Glutamatergic neuron (in vitro differentiated cells): ENCODE measurements at regions not wholly inside any gene's neighbourhood (a gene's known extent, or its start where the extent isn't known, plus 50 kb on each side); places are given as distances from the start of the nearest gene placed in this dataset.
A peak's percentile ranks its signal among the peaks of the same experiment; 100 is the strongest.

Source experiments
- DNase-seq: peaks from one replicate; pipeline ENCODE4 v3.0.0; 2022
- H3K27ac Mint-ChIP-seq: one replicate; pipeline ENCODE4 v1.8.0; 2020; ENCODE audit warnings: mild to moderate bottlenecking, mixed read lengths, inconsistent platforms; ENCODE audit not compliant: unreplicated experiment
- H3K27me3 Mint-ChIP-seq: one replicate; pipeline ENCODE4 v1.8.0; 2020; ENCODE audit warnings: mild to moderate bottlenecking, moderate library complexity, mixed read lengths, inconsistent platforms; ENCODE audit not compliant: unreplicated experiment
- H3K36me3 Mint-ChIP-seq: one replicate; pipeline ENCODE4 v1.8.0; 2020; ENCODE audit warnings: mild to moderate bottlenecking, mixed read lengths, inconsistent platforms; ENCODE audit not compliant: unreplicated experiment
- H3K4me1 Mint-ChIP-seq: one replicate; pipeline ENCODE4 v1.8.0; 2020; ENCODE audit warnings: mild to moderate bottlenecking, low read depth, mixed read lengths, inconsistent platforms; ENCODE audit not compliant: unreplicated experiment
- H3K4me3 Mint-ChIP-seq: one replicate; pipeline ENCODE4 v1.8.0; 2020; ENCODE audit warnings: mild to moderate bottlenecking, mixed read lengths, inconsistent platforms; ENCODE audit not compliant: unreplicated experiment
- H3K9me3 Mint-ChIP-seq: one replicate; pipeline ENCODE4 v1.8.0; 2020; ENCODE audit warnings: mild to moderate bottlenecking, moderate library complexity, mixed read lengths, inconsistent platforms; ENCODE audit not compliant: unreplicated experiment
- CTCF ChIP-seq: fragments of 200-600 bp; sonication (generic); IDR thresholded peaks from one replicate; pipeline ENCODE4 v1.5.0; 2021; ENCODE audit not compliant: partially characterized antibody, unreplicated experiment

GRCh38 chr12:124426594-124427555 lies 132.0 kb downstream of the RFLNA start:
- Mint-ChIP-seq H3K4me3 (peak overlapping the region; percentile 50), H3K27me3 (peaks cover 28% of the 10 kb centered on the region), H3K9me3 (peaks cover 18% of the 10 kb centered on the region), H3K36me3 (no peaks in the 10 kb centered on the region), H3K27ac (peak overlapping the region; percentile 95), H3K4me1 (peaks cover 46% of the 10 kb centered on the region)
- DNase-seq: peak; percentile 70
- TF ChIP-seq CTCF: no peak

- no peak for TF ChIP-seq CTCF
- Mint-ChIP-seq H3K4me3 (no peak overlapping the region), H3K27me3 (peaks cover 22% of the 10 kb centered on the region), H3K4me1 (peaks cover 41% of the 10 kb centered on the region), H3K27ac (peak overlapping the region; percentile 78), H3K36me3 (no peaks in the 10 kb centered on the region), H3K9me3 (peaks cover 13% of the 10 kb centered on the region)
- DNase-seq: no peak
These were observed 130.8 kb downstream of the RFLNA start for GRCh38 chr12:124425667-124426066.

GRCh38 chr12:124424516-124424905 lies 129.6 kb downstream of the RFLNA start:
- Mint-ChIP-seq H3K27me3 (peaks cover 27% of the 10 kb centered on the region), H3K9me3 (peaks cover 18% of the 10 kb centered on the region), H3K4me3 (no peak overlapping the region), H3K36me3 (no peaks in the 10 kb centered on the region), H3K27ac (peak overlapping the region; percentile 59), H3K4me1 (peaks cover 39% of the 10 kb centered on the region)
- TF ChIP-seq CTCF: no peak
- no peak for DNase-seq

- H3K4me1 Mint-ChIP-seq: peaks cover 41% of the 10 kb centered on the region
- no peak for TF ChIP-seq CTCF
- peak overlapping the region; percentile 66 for H3K27ac Mint-ChIP-seq
These were observed 129.0 kb downstream of the RFLNA start for GRCh38 chr12:124423761-124424515.

More at GRCh38 chr12:124423761-124424515, 129.0 kb downstream of the RFLNA start:
- H3K36me3 Mint-ChIP-seq: peaks cover 5% of the 10 kb centered on the region
- peaks cover 20% of the 10 kb centered on the region for H3K9me3 Mint-ChIP-seq
- H3K4me3 Mint-ChIP-seq: no peak overlapping the region
- DNase-seq: no peak
- H3K27me3 Mint-ChIP-seq: peaks cover 27% of the 10 kb centered on the region
